GM12873 (cell line): ENCODE measurements at regions not wholly inside any gene's neighbourhood (a gene's known extent, or its start where the extent isn't known, plus 50 kb on each side); places are given as distances from the start of the nearest gene placed in this dataset.

Experiments used
- CTCF ChIP-seq: IDR thresholded peaks from 2 replicates; pipeline ENCODE4 v1.5.1; 2012; ENCODE audit warnings: low read depth, mild to moderate bottlenecking, moderate library complexity, low read length, control low read depth; ENCODE audit not compliant: insufficient read depth; ENCODE audit errors: missing control alignments

GRCh38 chr9:99282406-99282805 lies 60.3 kb downstream of the SEC61B start:
- no peak for TF ChIP-seq CTCF

GRCh38 chr9:99285965-99286364 lies 63.9 kb downstream of the SEC61B start:
- TF ChIP-seq CTCF: no peak

DNA sequence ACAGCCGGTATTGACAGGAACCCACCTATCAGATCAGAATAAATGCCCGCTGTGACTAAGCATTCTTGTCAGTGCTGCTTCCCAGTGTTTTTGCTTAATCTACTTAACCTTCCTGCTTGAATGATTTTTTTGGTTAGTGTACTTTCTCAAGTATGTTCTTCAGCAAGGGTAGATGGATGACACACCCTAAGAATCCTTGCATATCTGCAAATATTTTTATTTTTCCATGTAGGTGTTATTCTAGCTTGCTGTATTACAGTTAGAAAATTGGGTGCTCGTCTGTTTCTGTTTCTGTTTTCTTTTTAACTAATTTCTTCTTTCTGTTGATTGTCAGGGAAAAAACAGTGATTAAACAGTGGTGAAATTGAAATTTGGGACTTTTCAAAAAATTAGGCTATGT lies 64.5 kb downstream of the SEC61B start:
- TF ChIP-seq CTCF: no peak

DNA sequence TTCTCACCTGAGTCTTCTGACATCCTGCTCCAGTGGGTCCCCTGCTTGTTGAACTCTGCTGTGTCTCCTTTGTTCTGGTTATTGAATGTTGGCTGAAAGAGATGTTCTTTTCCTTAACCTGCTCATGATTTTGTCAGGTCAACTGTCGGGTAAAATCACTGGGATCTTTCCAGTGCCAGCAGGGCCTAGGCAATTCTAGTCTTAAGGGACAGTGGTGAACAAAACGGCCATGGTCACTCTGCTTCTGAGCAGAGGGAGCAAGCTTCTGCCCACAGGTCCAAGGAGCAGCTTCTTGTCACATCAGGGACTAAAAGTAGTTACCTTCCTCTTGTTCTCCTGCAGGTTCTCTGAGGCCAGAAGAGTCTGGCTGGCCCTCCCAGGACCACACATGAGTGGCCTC lies 65.6 kb downstream of the SEC61B start:
- TF ChIP-seq CTCF: no peak

GRCh38 chr9:99288830-99289229 lies 66.7 kb downstream of the SEC61B start:
- TF ChIP-seq CTCF: no peak

DNA sequence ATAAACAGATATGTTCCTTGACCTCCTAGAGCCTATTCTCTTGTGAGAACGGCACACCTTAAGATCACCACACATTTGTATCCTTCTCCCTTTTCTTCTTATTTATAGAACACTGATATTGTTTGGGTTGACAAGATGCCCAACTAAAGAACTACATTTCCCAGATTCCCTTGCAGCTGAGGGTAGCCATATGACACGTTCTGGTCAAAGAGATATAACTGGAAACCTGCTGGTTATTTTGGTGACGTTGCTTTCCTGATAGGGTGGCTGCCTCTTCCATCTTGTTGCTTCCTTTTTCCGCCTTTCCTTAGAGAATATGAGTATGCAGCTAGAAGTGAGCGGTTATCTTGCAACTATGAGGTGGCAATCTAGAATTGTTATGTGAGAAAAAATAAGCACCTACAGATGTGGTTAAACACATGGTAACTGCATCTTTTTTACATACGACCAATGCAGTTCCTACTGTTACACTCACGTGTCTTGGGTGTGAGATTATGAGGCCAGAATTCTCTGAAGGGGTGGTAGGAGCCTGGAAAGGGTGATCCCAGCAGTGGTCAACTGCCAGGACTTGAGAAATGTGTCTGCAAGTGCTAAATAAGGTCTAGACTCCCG lies 72.9 kb downstream of the SEC61B start:
- TF ChIP-seq CTCF: no peak

DNA sequence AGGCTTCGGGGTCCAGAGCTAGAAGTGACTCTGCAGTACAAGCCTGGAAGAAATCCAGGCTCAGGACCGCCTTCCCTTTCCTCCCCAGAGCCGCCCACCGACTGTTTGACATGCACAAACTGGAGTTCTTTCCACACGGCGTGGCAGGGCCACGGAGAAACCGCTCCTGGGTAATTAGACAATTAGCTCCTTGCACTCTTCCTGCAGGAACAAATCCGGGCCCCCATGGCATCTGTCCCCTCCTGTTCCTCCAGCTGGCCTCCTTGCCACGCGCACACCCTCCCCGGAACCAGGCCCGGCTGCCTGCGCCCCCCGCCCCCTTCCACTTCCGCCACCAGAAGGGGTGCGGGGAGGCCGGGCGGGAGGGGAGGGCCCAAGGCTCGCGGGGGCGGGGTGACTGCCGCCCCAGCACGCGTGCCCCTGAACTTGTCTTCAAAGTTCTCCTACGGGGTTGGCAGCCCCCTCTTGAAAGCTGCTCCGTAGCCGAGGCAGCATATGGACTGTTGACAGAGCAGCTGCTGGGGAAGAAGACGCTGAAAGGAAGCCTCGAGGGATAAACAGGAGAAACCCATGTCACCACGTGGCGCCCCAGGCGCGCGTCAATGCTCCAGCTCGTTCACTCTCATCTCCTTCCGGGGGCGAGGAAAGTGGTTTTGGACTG lies 74.3 kb downstream of the SEC61B start:
- TF ChIP-seq CTCF: no peak

GRCh38 chr9:99298614-99299013 lies 76.5 kb downstream of the SEC61B start:
- no peak for TF ChIP-seq CTCF
